DND-41 (cell line): ENCODE measurements at regions not wholly inside any gene's neighbourhood (a gene's known extent, or its start where the extent isn't known, plus 50 kb on each side); places are given as distances from the start of the nearest gene placed in this dataset.

Source experiments
- EZH2 ChIP-seq: IDR thresholded peaks from 3 replicates; pipeline ENCODE4 v1.6.1; 2012; ENCODE audit warnings: borderline replicate concordance, low read depth, mild to moderate bottlenecking, moderate library complexity, low read length, inconsistent platforms; ENCODE audit not compliant: severe bottlenecking
- TF ChIP-seq, protein P1 (sequence below): IDR thresholded peaks from 2 replicates; pipeline ENCODE4 v1.5.1; 2012; ENCODE audit warnings: borderline replicate concordance, low read length, moderate library complexity, mild to moderate bottlenecking; ENCODE audit not compliant: poor library complexity, severe bottlenecking; ENCODE audit errors: extremely low read depth

DNA sequence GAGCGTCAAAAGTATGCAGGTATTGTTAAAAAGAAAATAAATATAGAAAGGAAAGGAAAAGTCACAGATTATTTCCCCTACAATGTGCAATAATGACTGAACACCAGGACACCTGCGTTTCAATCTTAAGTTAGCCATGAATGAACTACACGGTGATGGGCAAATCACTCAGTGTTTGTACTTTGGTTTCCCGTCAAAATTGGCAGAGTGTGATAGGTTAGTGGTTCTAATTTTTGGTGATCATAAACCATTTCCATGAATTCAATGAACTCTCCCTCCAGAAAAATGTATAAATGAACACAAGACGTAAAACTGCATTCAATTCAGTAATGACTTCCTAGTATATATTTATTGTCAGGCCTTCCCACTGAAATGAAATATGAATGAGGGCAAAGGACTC is 59.0 kb upstream of the ITGA1 start:
- TF ChIP-seq EZH2: no peak
- TF ChIP-seq, protein P1, sequence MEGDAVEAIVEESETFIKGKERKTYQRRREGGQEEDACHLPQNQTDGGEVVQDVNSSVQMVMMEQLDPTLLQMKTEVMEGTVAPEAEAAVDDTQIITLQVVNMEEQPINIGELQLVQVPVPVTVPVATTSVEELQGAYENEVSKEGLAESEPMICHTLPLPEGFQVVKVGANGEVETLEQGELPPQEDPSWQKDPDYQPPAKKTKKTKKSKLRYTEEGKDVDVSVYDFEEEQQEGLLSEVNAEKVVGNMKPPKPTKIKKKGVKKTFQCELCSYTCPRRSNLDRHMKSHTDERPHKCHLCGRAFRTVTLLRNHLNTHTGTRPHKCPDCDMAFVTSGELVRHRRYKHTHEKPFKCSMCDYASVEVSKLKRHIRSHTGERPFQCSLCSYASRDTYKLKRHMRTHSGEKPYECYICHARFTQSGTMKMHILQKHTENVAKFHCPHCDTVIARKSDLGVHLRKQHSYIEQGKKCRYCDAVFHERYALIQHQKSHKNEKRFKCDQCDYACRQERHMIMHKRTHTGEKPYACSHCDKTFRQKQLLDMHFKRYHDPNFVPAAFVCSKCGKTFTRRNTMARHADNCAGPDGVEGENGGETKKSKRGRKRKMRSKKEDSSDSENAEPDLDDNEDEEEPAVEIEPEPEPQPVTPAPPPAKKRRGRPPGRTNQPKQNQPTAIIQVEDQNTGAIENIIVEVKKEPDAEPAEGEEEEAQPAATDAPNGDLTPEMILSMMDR: no peak
